Peyer's patch (tissue), 4 donors: ENCODE measurements at regions not wholly inside any gene's neighbourhood (a gene's known extent, or its start where the extent isn't known, plus 50 kb on each side); places are given as distances from the start of the nearest gene placed in this dataset.

Experiments used
- POLR2A ChIP-seq, 2 donors: fragments of 450-650 bp; IDR thresholded peaks; one replicate each; pipeline ENCODE4 v1.5.1; 2017; ENCODE audit warnings: antibody characterized with exemption in 2 of 2, mild to moderate bottlenecking in 2 of 2, moderate library complexity in 2 of 2
- TF ChIP-seq, protein P1 (sequence below), 6 experiments: fragments of 450-650 bp in 4 of 6; fragments of 200-600 bp in 2 of 6; sonication (generic) in 1 of 6; IDR thresholded peaks; one replicate each; pipeline ENCODE4 v1.5.1; 2017 to 2019; ENCODE audit warnings: antibody characterized with exemption in 6 of 6, mild to moderate bottlenecking in 3 of 6, moderate library complexity in 1 of 6

DNA sequence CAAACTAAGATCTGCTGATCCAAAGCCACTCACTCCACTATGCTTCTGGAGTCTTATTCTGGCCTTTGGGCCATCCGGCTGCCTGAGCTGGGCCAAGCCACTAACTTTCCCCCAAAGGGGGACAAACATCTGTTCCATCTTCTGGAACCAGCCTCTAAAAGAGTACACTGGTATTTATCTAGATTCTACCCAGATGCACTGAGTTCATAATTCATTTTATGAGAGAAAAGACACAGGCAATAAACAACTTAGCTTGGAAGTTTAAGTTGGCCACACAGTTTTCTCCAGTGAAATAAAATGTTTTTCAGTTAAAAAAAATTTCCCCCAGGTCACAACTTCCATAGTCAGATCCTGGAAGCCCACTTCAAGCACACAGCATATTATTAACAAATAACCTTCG lies 80.1 kb upstream of the ARHGEF3 start:
- TF ChIP-seq, protein P1, sequence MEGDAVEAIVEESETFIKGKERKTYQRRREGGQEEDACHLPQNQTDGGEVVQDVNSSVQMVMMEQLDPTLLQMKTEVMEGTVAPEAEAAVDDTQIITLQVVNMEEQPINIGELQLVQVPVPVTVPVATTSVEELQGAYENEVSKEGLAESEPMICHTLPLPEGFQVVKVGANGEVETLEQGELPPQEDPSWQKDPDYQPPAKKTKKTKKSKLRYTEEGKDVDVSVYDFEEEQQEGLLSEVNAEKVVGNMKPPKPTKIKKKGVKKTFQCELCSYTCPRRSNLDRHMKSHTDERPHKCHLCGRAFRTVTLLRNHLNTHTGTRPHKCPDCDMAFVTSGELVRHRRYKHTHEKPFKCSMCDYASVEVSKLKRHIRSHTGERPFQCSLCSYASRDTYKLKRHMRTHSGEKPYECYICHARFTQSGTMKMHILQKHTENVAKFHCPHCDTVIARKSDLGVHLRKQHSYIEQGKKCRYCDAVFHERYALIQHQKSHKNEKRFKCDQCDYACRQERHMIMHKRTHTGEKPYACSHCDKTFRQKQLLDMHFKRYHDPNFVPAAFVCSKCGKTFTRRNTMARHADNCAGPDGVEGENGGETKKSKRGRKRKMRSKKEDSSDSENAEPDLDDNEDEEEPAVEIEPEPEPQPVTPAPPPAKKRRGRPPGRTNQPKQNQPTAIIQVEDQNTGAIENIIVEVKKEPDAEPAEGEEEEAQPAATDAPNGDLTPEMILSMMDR (IDR thresholded peaks at IDR 0.05), result no peak
- no peak for TF ChIP-seq POLR2A (IDR thresholded peaks at IDR 0.05)
